Neutrophil (primary cell): ENCODE measurements at regions not wholly inside any gene's neighbourhood (a gene's known extent, or its start where the extent isn't known, plus 50 kb on each side); places are given as distances from the start of the nearest gene placed in this dataset.

Experiments used
- H3K27ac ChIP-seq: fragments of 200-600 bp; sonication (generic); 2 replicates; pipeline ENCODE4 v1.5.1; 2016; ENCODE audit warnings: mild to moderate bottlenecking, moderate library complexity
- H3K27me3 ChIP-seq: fragments of 200-600 bp; sonication (generic); 2 replicates; pipeline ENCODE4 v1.6.0; 2016; ENCODE audit warnings: mild to moderate bottlenecking
- H3K36me3 ChIP-seq: fragments of 200-600 bp; sonication (generic); 2 replicates; pipeline ENCODE4 v1.5.1; 2017
- H3K4me1 ChIP-seq, 2 experiments: fragments of 200-600 bp in 1 of 2; sonication (generic) in 1 of 2; 1 replicate in 1 of 2; 2 replicates in 1 of 2; pipeline versions ENCODE4 v1.5.1 to v1.6.1; 2013 to 2016; ENCODE audit warnings: low read depth in 1 of 2, low read length in 1 of 2, mild to moderate bottlenecking in 1 of 2, moderate library complexity in 1 of 2; ENCODE audit not compliant: control insufficient read depth in 1 of 2, insufficient read depth in 1 of 2
- H3K4me3 ChIP-seq, 2 experiments: fragments of 200-600 bp in 1 of 2; sonication (generic) in 1 of 2; 1 replicate in 1 of 2; 2 replicates in 1 of 2; pipeline ENCODE4 v1.5.1; 2013 to 2016; ENCODE audit warnings: low read depth in 1 of 2, low read length in 1 of 2, mild to moderate bottlenecking in 1 of 2, moderate library complexity in 1 of 2
- H3K9me3 ChIP-seq: fragments of 200-600 bp; sonication (generic); 2 replicates; pipeline ENCODE4 v1.5.1; 2016
- TF ChIP-seq, protein P1 (sequence below): fragments of 200-600 bp; sonication (generic); IDR thresholded peaks from 2 replicates; pipeline ENCODE4 v1.5.1; 2016; ENCODE audit warnings: antibody characterized with exemption

DNA sequence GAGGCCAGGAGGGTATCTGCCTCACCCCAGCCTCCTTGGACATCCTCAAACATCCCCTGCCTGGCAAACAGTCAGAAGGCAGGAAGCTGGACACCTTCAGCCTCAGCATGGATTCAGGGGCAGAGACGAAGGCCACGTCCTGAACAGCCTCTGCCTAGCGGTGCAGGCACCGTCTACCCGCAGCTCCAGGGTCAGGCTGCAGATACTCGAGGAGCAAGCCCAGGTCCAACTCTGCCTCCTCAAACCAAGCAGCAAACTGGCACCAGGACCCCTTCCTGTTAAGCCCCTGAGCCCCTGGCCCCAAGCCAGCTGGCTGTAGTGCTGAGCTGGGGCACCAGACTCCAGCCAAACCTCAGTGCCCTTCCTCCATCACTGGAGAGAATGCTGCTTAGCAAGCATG, 494.7 kb downstream of the NPHP4 start:
- peaks cover 28% of the 10 kb centered on the region for H3K27me3 ChIP-seq
- H3K27ac ChIP-seq = no peak overlapping the region
- no peaks in the 10 kb centered on the region for H3K36me3 ChIP-seq
- H3K9me3 ChIP-seq = no peaks in the 10 kb centered on the region
- no peaks in the 10 kb centered on the region for H3K4me1 ChIP-seq
- TF ChIP-seq, protein P1, sequence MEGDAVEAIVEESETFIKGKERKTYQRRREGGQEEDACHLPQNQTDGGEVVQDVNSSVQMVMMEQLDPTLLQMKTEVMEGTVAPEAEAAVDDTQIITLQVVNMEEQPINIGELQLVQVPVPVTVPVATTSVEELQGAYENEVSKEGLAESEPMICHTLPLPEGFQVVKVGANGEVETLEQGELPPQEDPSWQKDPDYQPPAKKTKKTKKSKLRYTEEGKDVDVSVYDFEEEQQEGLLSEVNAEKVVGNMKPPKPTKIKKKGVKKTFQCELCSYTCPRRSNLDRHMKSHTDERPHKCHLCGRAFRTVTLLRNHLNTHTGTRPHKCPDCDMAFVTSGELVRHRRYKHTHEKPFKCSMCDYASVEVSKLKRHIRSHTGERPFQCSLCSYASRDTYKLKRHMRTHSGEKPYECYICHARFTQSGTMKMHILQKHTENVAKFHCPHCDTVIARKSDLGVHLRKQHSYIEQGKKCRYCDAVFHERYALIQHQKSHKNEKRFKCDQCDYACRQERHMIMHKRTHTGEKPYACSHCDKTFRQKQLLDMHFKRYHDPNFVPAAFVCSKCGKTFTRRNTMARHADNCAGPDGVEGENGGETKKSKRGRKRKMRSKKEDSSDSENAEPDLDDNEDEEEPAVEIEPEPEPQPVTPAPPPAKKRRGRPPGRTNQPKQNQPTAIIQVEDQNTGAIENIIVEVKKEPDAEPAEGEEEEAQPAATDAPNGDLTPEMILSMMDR = no peak
- no peak overlapping the region for H3K4me3 ChIP-seq

DNA sequence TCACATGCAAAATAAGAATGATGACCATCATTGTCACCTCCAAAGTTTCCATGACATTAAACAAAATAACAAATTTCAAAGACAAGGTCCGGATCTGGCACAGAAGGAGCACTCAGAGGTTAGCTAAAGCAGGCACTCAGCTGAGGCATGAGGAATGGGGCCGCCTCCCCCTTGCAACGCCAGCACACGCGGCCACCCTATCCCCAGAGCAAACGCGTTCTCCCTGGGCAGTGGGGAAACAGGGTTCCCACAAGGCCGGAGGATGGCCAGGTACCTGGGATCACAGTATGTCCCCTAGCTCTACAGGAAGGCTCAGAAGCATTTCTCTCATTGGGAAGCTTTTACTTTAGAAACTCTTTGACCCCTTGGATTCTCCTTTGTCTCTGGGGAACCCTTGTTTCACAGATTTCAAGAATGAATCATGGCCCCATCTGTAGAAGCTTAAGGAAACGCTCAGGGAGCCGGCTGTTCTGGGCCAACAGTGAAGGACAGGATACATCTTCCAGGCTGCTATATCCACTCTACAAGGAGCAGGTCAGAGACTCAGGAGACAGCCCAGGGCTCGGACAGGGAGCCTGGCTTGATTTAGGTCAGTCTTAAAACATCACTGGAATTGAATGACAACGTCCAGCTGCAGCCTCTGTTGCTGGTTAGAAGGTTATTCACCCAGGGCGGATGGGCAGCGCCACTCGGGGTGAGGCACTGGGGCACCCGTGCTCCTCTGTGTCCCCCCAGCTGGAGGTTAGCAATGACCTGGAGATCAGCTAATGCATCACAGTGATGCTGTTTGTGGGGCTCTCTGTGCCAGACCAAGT, 496.4 kb downstream of the NPHP4 start:
- Histone ChIP-seq H3K27ac (no peak overlapping the region), H3K36me3 (no peaks in the 10 kb centered on the region), H3K4me1 (no peaks in the 10 kb centered on the region), H3K27me3 (peaks cover 28% of the 10 kb centered on the region), H3K4me3 (no peak overlapping the region), H3K9me3 (no peaks in the 10 kb centered on the region)
- TF ChIP-seq, protein P1 = no peak

DNA sequence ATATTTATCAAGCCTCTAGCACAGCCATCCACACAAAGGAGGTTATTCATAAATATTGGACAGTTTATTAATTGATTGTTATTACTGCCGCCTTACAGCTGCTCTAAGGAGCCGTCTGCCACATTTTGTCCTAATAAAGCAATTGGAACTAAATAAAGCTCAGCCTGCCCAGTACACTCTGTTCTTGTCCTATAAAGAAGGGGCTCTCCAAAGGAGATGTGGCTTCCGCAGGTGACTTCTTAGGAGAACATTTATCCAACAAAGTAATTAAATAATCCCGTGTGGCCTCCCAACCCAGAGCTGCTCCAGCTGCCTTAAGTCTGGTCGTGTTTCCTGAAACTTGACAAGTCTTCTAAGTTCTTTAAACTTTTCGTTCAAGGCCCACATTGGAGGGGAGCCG, 497.7 kb downstream of the NPHP4 start:
- TF ChIP-seq, protein P1 = no peak
- Histone ChIP-seq H3K27ac (no peak overlapping the region), H3K36me3 (no peaks in the 10 kb centered on the region), H3K4me3 (no peak overlapping the region), H3K9me3 (no peaks in the 10 kb centered on the region), H3K27me3 (peaks cover 28% of the 10 kb centered on the region), H3K4me1 (no peaks in the 10 kb centered on the region)

DNA sequence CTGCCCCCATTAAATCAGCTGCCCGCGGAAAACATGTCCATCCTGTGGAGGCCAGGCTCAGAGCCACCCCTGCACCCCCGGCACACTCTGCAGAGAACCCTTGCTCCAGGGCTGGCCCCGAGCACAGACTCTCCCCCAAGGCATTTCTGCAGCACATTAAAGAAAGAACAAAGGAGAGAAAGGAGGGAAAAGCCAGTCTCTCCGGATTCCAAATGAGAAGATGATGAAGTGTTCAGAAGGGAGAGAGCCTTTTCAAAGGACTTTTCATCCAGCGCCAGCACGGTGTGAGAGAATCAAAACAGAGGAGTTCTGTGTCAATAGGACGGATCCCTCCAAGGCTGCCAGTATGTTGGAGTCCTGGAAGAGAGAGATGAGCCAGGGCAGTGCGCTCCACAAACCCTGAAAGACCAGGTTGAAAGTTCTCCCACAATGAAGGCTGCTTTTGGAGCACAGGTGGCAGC, 498.3 kb downstream of the NPHP4 start:
- Histone ChIP-seq H3K36me3 (no peaks in the 10 kb centered on the region), H3K9me3 (no peaks in the 10 kb centered on the region), H3K27me3 (peaks cover 28% of the 10 kb centered on the region), H3K4me3 (no peak overlapping the region), H3K27ac (no peak overlapping the region), H3K4me1 (no peaks in the 10 kb centered on the region)
- TF ChIP-seq, protein P1 = no peak

DNA sequence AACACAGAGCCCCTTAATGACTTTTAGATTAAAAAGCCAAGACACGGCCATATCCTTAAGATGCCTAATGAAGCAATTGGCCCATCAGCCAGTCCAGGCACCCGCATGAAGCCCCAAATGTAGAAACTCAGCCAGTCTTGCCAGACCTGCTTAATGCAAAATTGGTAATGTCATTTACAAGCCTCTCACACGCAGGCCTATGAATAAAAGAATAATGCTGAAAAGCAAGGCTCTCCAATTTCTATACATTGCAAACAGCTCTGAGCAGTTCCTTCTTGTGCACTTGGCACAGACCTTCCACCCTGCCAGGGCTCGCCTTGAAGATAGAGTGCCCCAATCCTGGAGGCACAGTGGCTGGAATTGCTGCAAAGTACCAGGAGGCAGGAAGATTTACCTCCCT, 498.9 kb downstream of the NPHP4 start:
- H3K27ac ChIP-seq = no peak overlapping the region
- no peak overlapping the region for H3K4me3 ChIP-seq
- H3K27me3 ChIP-seq = peaks cover 28% of the 10 kb centered on the region
- TF ChIP-seq, protein P1 = no peak
- H3K9me3 ChIP-seq = no peaks in the 10 kb centered on the region
- no peaks in the 10 kb centered on the region for H3K4me1 ChIP-seq
- H3K36me3 ChIP-seq = no peaks in the 10 kb centered on the region
